Natural killer cell (primary cell): ENCODE measurements at regions not wholly inside any gene's neighbourhood (a gene's known extent, or its start where the extent isn't known, plus 50 kb on each side); places are given as distances from the start of the nearest gene placed in this dataset.
A peak's percentile ranks its signal among the peaks of the same experiment; 100 is the strongest.
"Not testable (repeated sequence)": the region's sequence is repeated elsewhere in the genome, so short reads cannot be mapped to it uniquely, and the experiment has no call there.

Experiments used
- ATAC-seq, 3 donors: fragments of 150-1000 bp in 2 of 3; fragments of 200-7000 bp in 1 of 3; cut with Tn5 transposase; 1 replicate in 1 of 3; 2 replicates in 2 of 3; pipeline ENCODE4 v1.10.0; 2021; ENCODE audit warnings: mild to moderate bottlenecking in 2 of 3, moderate library complexity in 2 of 3
- DNase-seq, 2 donors: peaks; one replicate each; pipeline versions ENCODE4 v3.0.0 to v3.0.0-alpha.2; 2013 to 2021; ENCODE audit warnings: mixed read lengths in 1 of 2
- H3K27ac ChIP-seq: one replicate; pipeline ENCODE4 v1.5.1; 2013; ENCODE audit warnings: mild to moderate bottlenecking, low read length
- H3K27me3 ChIP-seq: one replicate; pipeline ENCODE4 v1.6.1; 2013; ENCODE audit warnings: low read length; ENCODE audit not compliant: control insufficient read depth, insufficient read depth
- H3K36me3 ChIP-seq: one replicate; pipeline ENCODE4 v1.6.1; 2013; ENCODE audit warnings: low read length; ENCODE audit not compliant: control insufficient read depth, insufficient read depth
- H3K4me1 ChIP-seq: one replicate; pipeline ENCODE4 v1.6.1; 2013; ENCODE audit warnings: low read length; ENCODE audit not compliant: control insufficient read depth, insufficient read depth
- H3K4me3 ChIP-seq: one replicate; pipeline ENCODE4 v1.5.1; 2013; ENCODE audit warnings: low read length
- H3K9me3 ChIP-seq: one replicate; pipeline ENCODE4 v1.6.1; 2013; ENCODE audit warnings: low read length; ENCODE audit not compliant: control insufficient read depth, insufficient read depth
- H3K27ac Mint-ChIP-seq, 2 donors: one replicate each; pipeline ENCODE4 v1.8.0; 2022; ENCODE audit warnings: mild to moderate bottlenecking in 2 of 2, mixed read lengths in 2 of 2, moderate library complexity in 1 of 2
- H3K27me3 Mint-ChIP-seq, 2 donors: one replicate each; pipeline ENCODE4 v1.8.0; 2022; ENCODE audit warnings: low read depth in 2 of 2, mixed read lengths in 2 of 2
- H3K36me3 Mint-ChIP-seq: one replicate; pipeline ENCODE4 v1.8.0; 2022; ENCODE audit warnings: mixed read lengths
- H3K4me1 Mint-ChIP-seq, 2 donors: one replicate each; pipeline ENCODE4 v1.8.0; 2022; ENCODE audit warnings: mixed read lengths in 2 of 2
- H3K4me3 Mint-ChIP-seq: one replicate; pipeline ENCODE4 v1.8.0; 2022; ENCODE audit warnings: mild to moderate bottlenecking, moderate library complexity, mixed read lengths
- H3K9me3 Mint-ChIP-seq, 2 donors: one replicate each; pipeline ENCODE4 v1.8.0; 2022; ENCODE audit warnings: mixed read lengths in 2 of 2
- WGBS: methylation state at CpG from one replicate; pipeline ENCODE4 v1.1.7; 2013; ENCODE audit warnings: missing lambda C conversion rate; ENCODE audit not compliant: insufficient coverage; 5-methylcytosine and 5-hydroxymethylcytosine counted together
- intact Hi-C: fragments of 100-400 bp; cut with micrococcal nuclease; formaldehyde crosslinking; loops from one replicate; pipeline ENCODE4 v1.14.2; 2022
- TF ChIP-seq, protein P1 (sequence below): fragments of 200-600 bp; IDR thresholded peaks from one replicate; pipeline ENCODE4 v1.8.0; 2022; ENCODE audit warnings: antibody characterized with exemption

DNA sequence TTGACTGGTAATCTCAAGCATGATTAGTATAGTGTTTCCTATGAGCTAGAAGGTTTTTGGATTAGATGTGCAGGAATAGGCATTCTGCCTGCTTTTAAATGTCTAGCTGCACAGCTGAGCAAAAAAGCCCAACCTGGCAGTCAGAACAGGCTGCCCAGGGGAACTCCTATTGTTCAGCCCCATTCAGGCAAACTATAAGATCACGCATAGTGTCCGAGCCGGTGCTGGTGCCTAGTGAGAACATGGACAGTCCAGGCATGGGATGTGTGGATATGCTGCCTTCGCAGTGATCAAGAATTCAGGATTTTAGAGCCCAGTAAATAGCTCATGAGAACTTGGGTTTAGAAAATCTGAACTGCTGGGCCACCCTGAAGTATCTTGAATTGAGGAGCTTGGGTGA lies 348.8 kb downstream of the UTRN start:
- DNase-seq (no peak), ATAC-seq (no peak)
- no peak overlapping the region for H3K4me3 Mint-ChIP-seq
- intact Hi-C loops, result no loop called here
- H3K27ac Mint-ChIP-seq, result peak overlapping the region in 1 of 2 donors; percentile 23
- Histone ChIP-seq H3K27me3 (no peaks in the 10 kb centered on the region), H3K27ac (no peak overlapping the region), H3K36me3 (peaks cover 3% of the 10 kb centered on the region), H3K9me3 (no peaks in the 10 kb centered on the region), H3K4me3 (no peak overlapping the region), H3K4me1 (no peaks in the 10 kb centered on the region)
- H3K9me3 Mint-ChIP-seq, result no peaks in the 10 kb centered on the region
- H3K4me1 Mint-ChIP-seq, result peaks cover 39 to 55% of the 10 kb centered on the region in 2 donors
- TF ChIP-seq, protein P1, sequence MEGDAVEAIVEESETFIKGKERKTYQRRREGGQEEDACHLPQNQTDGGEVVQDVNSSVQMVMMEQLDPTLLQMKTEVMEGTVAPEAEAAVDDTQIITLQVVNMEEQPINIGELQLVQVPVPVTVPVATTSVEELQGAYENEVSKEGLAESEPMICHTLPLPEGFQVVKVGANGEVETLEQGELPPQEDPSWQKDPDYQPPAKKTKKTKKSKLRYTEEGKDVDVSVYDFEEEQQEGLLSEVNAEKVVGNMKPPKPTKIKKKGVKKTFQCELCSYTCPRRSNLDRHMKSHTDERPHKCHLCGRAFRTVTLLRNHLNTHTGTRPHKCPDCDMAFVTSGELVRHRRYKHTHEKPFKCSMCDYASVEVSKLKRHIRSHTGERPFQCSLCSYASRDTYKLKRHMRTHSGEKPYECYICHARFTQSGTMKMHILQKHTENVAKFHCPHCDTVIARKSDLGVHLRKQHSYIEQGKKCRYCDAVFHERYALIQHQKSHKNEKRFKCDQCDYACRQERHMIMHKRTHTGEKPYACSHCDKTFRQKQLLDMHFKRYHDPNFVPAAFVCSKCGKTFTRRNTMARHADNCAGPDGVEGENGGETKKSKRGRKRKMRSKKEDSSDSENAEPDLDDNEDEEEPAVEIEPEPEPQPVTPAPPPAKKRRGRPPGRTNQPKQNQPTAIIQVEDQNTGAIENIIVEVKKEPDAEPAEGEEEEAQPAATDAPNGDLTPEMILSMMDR, result no peak
- H3K36me3 Mint-ChIP-seq, result no peaks in the 10 kb centered on the region
- WGBS, result 97% methylated on average over 4 of the region's 4 CpGs
- no peaks in the 10 kb centered on the region for H3K27me3 Mint-ChIP-seq

DNA sequence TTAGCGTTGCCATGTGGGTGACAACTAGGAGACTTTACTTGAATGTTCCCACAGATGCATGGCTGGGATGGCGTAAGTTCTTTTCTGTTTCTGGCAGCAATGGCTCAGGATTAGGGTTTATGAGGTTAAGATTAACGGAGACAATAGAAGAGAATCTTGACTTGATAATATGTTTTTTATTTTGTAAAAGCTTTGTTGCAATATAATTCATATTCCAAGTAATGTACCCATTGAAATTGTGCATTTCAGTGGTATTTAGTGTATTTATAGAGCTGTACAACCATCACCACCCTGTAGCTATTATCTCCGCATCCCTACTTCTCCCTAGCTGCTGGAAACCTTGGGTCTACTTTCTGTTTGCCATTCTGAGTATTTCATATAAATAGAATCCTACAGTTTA lies 349.2 kb downstream of the UTRN start:
- Mint-ChIP-seq H3K27me3 (no peaks in the 10 kb centered on the region), H3K36me3 (no peaks in the 10 kb centered on the region), H3K9me3 (no peaks in the 10 kb centered on the region), H3K4me1 (peaks cover 39 to 55% of the 10 kb centered on the region in 2 donors), H3K4me3 (no peak overlapping the region), H3K27ac (peak overlapping the region; percentile 19 to 23)
- no peak for ATAC-seq
- no peak for DNase-seq
- TF ChIP-seq, protein P1, result no peak
- Histone ChIP-seq H3K4me3 (no peak overlapping the region), H3K4me1 (no peaks in the 10 kb centered on the region), H3K27me3 (no peaks in the 10 kb centered on the region), H3K9me3 (no peaks in the 10 kb centered on the region), H3K27ac (no peak overlapping the region), H3K36me3 (peaks cover 3% of the 10 kb centered on the region)
- 100% methylated on average over 2 of the region's 4 CpGs for WGBS
- intact Hi-C loops, result no loop called here

DNA sequence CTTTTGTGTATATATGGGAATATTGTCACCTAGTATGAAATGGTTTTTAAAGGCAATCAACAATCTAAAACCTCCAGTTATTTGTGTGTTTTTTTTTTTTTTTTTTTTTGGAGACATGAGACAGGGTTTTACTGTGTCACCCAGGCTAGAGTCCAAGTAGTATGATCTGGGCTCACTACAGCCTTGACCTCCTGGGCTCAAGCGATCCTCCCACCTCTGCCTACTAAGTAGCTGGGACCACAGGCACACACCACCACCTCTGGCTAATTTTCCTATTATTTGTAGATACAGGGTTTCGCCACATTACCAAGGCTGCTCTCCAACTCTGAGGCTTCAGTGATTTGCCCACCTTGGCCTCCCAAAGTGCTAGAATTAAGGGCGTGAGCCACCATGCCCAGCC lies 349.9 kb downstream of the UTRN start:
- Mint-ChIP-seq H3K36me3 (no peaks in the 10 kb centered on the region), H3K4me3 (no peak overlapping the region), H3K27ac (peak overlapping the region; percentile 19 to 23), H3K4me1 (peaks cover 39 to 55% of the 10 kb centered on the region in 2 donors), H3K27me3 (no peaks in the 10 kb centered on the region), H3K9me3 (no peaks in the 10 kb centered on the region)
- Histone ChIP-seq H3K27me3 (no peaks in the 10 kb centered on the region), H3K4me1 (no peaks in the 10 kb centered on the region), H3K9me3 (no peaks in the 10 kb centered on the region), H3K27ac (no peak overlapping the region), H3K4me3 (no peak overlapping the region), H3K36me3 (peaks cover 3% of the 10 kb centered on the region)
- WGBS, result 97% methylated on average over 3 of the region's 3 CpGs
- ATAC-seq (no peak), DNase-seq (no peak)
- intact Hi-C loops, result no loop called here
- TF ChIP-seq, protein P1, result no peak

DNA sequence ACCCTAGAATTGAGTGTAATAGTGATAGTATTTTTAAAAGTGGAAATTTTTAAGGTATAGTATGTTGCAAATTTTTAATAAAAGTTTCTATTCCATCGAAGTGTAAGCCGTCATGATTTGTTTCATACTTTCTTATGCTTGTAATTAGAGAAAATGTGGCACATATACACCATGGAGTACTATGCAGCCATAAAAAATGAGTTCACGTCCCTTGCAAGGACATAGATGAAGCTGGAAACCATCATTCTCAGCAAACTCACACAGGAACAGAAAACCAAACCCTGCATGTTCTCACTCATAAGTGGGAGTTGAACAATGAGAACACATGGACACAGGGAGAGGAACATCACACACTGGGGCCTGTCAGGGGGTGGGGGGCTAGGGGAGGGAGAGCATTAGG lies 350.9 kb downstream of the UTRN start:
- intact Hi-C loops, H3K9me3 ChIP-seq, H3K27ac ChIP-seq, H3K36me3 Mint-ChIP-seq, H3K27me3 Mint-ChIP-seq, H3K9me3 Mint-ChIP-seq, DNase-seq, H3K27me3 ChIP-seq, H3K4me1 ChIP-seq, H3K4me3 Mint-ChIP-seq, ATAC-seq, H3K36me3 ChIP-seq, H3K4me3 ChIP-seq: not testable (repeated sequence)
- 100% methylated on average over 3 of the region's 3 CpGs for WGBS
- Mint-ChIP-seq H3K27ac (peak overlapping the region in 1 of 2 donors; percentile 21), H3K4me1 (peaks cover 34 to 49% of the 10 kb centered on the region in 2 donors)
